Upper lobe of left lung (tissue), 4 donors: ENCODE measurements at regions not wholly inside any gene's neighbourhood (a gene's known extent, or its start where the extent isn't known, plus 50 kb on each side); places are given as distances from the start of the nearest gene placed in this dataset.

Experiments used
- POLR2A ChIP-seq, 4 donors: fragments of 450-650 bp; IDR thresholded peaks; one replicate each; pipeline ENCODE4 v1.5.1; 2016 to 2017; ENCODE audit warnings: antibody characterized with exemption in 4 of 4, mild to moderate bottlenecking in 2 of 4
- TF ChIP-seq, protein P1 (sequence below), 6 experiments: fragments of 450-650 bp in 4 of 6; fragments of 200-600 bp in 2 of 6; sonication (generic) in 2 of 6; IDR thresholded peaks; one replicate each; pipeline ENCODE4 v1.5.1; 2016 to 2019; ENCODE audit warnings: antibody characterized with exemption in 6 of 6

DNA sequence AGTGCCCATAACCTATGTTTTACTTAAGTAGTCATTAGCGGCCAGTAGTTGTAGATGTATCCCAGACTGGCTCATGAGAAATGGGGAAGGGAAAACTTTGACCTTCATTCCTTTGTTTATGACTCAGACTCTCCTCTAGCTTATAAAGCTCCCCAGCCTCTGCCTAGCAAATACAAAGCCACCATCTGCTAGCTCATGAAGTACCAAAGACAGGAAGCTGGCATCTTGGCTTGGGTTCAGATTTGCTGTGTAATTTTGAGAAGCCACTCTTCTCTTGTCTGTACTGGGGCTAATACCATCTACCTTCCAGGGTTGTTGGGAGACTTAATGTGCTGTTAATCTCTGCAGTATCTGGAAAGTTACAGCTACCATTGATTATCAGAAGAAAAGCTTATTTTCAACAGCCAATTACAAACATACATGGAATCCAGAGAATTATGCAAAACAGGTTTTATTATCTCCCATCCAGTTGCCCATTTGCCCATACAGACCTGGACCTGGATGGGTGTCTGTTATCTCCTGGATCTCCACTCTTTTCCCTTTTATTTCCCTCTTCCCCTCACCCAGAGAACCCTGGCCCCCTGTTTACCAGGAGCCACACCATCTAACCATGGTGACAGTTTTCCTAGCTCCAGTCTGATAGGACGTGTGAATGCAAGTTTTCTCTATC lies 153.8 kb downstream of the SEMA6D start:
- TF ChIP-seq POLR2A (IDR thresholded peaks at IDR 0.05), result no peak
- TF ChIP-seq, protein P1, sequence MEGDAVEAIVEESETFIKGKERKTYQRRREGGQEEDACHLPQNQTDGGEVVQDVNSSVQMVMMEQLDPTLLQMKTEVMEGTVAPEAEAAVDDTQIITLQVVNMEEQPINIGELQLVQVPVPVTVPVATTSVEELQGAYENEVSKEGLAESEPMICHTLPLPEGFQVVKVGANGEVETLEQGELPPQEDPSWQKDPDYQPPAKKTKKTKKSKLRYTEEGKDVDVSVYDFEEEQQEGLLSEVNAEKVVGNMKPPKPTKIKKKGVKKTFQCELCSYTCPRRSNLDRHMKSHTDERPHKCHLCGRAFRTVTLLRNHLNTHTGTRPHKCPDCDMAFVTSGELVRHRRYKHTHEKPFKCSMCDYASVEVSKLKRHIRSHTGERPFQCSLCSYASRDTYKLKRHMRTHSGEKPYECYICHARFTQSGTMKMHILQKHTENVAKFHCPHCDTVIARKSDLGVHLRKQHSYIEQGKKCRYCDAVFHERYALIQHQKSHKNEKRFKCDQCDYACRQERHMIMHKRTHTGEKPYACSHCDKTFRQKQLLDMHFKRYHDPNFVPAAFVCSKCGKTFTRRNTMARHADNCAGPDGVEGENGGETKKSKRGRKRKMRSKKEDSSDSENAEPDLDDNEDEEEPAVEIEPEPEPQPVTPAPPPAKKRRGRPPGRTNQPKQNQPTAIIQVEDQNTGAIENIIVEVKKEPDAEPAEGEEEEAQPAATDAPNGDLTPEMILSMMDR (IDR thresholded peaks at IDR 0.05), result no peak
